ENCODE measurements at regions not wholly inside any gene's neighbourhood (a gene's known extent, or its start where the extent isn't known, plus 50 kb on each side); places are given as distances from the start of the nearest gene placed in this dataset.

DNA sequence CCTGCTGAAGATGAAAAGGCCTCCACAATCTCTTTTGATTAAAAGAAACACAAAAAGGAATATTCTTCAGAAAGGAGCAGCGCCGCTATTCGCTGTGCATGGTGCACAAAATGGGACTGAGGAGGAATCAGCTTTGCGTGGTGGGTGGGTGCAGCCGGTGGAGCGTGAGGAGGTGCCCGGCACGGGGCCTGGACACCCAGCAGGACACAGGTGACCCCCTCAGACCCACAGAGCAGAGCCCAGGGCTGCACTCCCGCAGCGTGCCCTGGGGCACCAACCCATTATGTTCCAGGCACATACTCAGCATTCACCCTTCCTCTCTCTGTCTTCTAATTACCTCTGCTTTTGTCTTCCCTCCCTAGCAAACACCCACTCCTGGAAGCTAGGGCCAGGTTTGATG is 238.0 kb upstream of the PPP2R2D start:
- TF ChIP-seq EP300 (IDR thresholded peaks at IDR 0.05) (no peak), POLR2A (IDR thresholded peaks at IDR 0.05) (no peak)
- TF ChIP-seq, protein P1, sequence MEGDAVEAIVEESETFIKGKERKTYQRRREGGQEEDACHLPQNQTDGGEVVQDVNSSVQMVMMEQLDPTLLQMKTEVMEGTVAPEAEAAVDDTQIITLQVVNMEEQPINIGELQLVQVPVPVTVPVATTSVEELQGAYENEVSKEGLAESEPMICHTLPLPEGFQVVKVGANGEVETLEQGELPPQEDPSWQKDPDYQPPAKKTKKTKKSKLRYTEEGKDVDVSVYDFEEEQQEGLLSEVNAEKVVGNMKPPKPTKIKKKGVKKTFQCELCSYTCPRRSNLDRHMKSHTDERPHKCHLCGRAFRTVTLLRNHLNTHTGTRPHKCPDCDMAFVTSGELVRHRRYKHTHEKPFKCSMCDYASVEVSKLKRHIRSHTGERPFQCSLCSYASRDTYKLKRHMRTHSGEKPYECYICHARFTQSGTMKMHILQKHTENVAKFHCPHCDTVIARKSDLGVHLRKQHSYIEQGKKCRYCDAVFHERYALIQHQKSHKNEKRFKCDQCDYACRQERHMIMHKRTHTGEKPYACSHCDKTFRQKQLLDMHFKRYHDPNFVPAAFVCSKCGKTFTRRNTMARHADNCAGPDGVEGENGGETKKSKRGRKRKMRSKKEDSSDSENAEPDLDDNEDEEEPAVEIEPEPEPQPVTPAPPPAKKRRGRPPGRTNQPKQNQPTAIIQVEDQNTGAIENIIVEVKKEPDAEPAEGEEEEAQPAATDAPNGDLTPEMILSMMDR (IDR thresholded peaks at IDR 0.05): no peak
- H3K4me1 ChIP-seq (ENCODE audit: insufficient read depth): no peaks in the 10 kb centered on the region
- H3K36me3 ChIP-seq: no peaks in the 10 kb centered on the region
- H3K9me3 ChIP-seq: no peaks in the 10 kb centered on the region
- no peak overlapping the region for H3K27ac ChIP-seq
- DNase-seq: no peak
- no peaks in the 10 kb centered on the region for H3K27me3 ChIP-seq
- intact Hi-C loops (cut with DNase I): no loop called here
- WGBS, 3 donors: 89 to 92% (median 89%) methylated on average over 10 of the region's 10 CpGs
- no peak overlapping the region for H3K4me3 ChIP-seq

DNA sequence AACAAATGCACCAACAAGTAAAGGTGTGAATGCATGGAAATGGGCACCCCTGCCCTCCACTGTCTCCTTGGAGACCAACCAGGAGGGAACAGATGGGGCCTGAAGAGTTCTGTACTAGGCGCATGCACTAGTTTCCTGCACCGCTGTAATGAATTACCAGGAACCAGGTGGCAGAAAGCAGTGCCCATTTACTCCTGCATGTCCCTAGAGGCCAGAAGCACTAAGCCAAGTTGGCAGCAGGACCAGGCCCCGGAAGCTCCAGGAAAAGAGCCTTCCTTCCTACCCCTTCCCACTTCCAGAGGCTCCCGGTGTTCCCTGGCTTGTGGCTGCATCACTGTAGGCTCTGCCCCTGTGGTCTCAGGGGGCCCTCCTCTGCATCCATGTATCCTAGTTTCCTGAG is 237.5 kb upstream of the PPP2R2D start:
- Histone ChIP-seq H3K4me1 (ENCODE audit: insufficient read depth) (no peaks in the 10 kb centered on the region), H3K36me3 (no peaks in the 10 kb centered on the region), H3K27ac (no peak overlapping the region), H3K4me3 (no peak overlapping the region), H3K27me3 (no peaks in the 10 kb centered on the region), H3K9me3 (no peaks in the 10 kb centered on the region)
- no peak for DNase-seq
- TF ChIP-seq, protein P1 (IDR thresholded peaks at IDR 0.05): no peak
- TF ChIP-seq POLR2A (IDR thresholded peaks at IDR 0.05): no peak
- TF ChIP-seq EP300 (IDR thresholded peaks at IDR 0.05): no peak
- WGBS, 3 donors: 66 to 90% (median 83%) methylated on average over 4 of the region's 4 CpGs
- intact Hi-C loops (cut with DNase I): no loop called here

DNA sequence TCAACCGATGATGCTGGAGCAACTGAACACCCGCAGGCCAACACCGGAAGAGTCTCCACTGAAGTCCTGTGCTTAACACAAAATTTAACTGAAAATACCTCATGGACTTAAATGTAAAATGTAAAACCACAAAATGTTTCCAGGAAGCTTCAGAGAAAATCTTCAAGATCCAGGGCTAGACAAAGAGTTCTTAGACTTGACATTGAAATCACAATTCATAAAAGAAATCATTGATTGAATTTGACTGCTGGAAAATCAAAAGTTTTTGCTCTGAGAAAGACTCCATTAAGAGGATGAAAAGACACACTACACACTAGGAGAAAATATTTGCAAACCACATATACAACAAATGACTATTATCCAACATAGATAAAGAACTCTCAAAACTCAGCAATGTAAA is 234.7 kb upstream of the PPP2R2D start:
- no peak overlapping the region for H3K4me3 ChIP-seq
- WGBS, 3 donors: 90 to 95% (median 93%) methylated on average over 3 of the region's 3 CpGs
- H3K9me3 ChIP-seq: no peaks in the 10 kb centered on the region
- no peaks in the 10 kb centered on the region for H3K36me3 ChIP-seq
- no peaks in the 10 kb centered on the region for H3K27me3 ChIP-seq
- DNase-seq: no peak
- intact Hi-C loops (cut with DNase I): no loop called here
- H3K4me1 ChIP-seq (ENCODE audit: insufficient read depth): no peaks in the 10 kb centered on the region
- H3K27ac ChIP-seq: no peak overlapping the region
- TF ChIP-seq, protein P1 (IDR thresholded peaks at IDR 0.05): no peak
- TF ChIP-seq POLR2A (IDR thresholded peaks at IDR 0.05) (no peak), EP300 (IDR thresholded peaks at IDR 0.05) (no peak)

DNA sequence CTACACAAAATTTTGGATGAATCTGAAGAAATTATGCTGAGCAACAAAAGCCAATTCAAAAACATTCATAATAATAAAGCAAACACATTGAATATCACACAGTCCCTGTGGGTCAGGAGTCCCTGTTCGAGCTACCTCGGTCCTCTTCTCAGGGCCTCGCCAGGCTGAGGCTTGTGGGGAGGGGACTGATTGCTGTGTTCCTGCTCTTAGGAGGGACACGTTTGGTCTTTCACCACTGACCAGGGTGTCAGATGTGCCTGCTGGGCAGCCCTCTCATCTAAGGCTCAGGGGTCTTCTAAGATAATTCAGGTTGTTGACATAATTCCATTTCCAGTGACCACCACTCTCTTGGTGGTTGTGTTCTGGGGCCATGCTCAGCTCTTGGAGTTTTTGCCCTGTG is 233.8 kb upstream of the PPP2R2D start:
- Histone ChIP-seq H3K36me3 (no peaks in the 10 kb centered on the region), H3K27me3 (no peaks in the 10 kb centered on the region), H3K27ac (no peak overlapping the region), H3K4me3 (no peak overlapping the region), H3K9me3 (no peaks in the 10 kb centered on the region), H3K4me1 (ENCODE audit: insufficient read depth) (no peaks in the 10 kb centered on the region)
- intact Hi-C loops (cut with DNase I): no loop called here
- WGBS, 3 donors: 61 to 63% (median 62%) methylated on average over 4 of the region's 4 CpGs
- DNase-seq: no peak
- TF ChIP-seq POLR2A (IDR thresholded peaks at IDR 0.05): no peak
- TF ChIP-seq, protein P1 (IDR thresholded peaks at IDR 0.05): no peak

DNA sequence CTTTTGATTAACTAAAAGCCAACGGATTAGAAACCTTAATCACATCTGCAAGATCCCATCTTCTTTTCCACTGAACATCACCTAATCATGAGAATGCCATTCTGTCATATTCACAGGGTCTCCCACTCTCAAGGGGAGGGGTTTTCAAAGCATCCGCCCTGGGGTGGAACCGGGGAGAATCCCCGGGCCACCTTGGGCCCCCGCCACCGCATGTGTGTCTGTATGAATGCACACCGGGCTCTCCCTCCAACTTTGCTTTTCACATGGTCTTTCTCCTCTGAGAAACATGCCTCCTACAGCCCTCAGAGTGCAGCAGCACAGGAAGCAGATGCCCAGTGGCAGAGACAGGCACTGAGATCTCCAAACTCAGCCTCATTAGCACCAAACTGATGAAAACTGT is 233.2 kb upstream of the PPP2R2D start:
- Histone ChIP-seq H3K36me3 (no peaks in the 10 kb centered on the region), H3K4me1 (ENCODE audit: insufficient read depth) (no peaks in the 10 kb centered on the region), H3K9me3 (no peaks in the 10 kb centered on the region), H3K27ac (no peak overlapping the region), H3K27me3 (no peaks in the 10 kb centered on the region), H3K4me3 (no peak overlapping the region)
- WGBS, 3 donors: 74 to 81% (median 79%) methylated on average over 7 of the region's 7 CpGs
- intact Hi-C loops (cut with DNase I): no loop called here
- TF ChIP-seq POLR2A (IDR thresholded peaks at IDR 0.05) (no peak), EP300 (IDR thresholded peaks at IDR 0.05) (no peak)
- TF ChIP-seq, protein P1 (IDR thresholded peaks at IDR 0.05): no peak
- no peak for DNase-seq
